Liver (tissue), 8 donors: ENCODE measurements at regions not wholly inside any gene's neighbourhood (a gene's known extent, or its start where the extent isn't known, plus 50 kb on each side); places are given as distances from the start of the nearest gene placed in this dataset.

Experiments used
- DNase-seq: peaks from one replicate; pipeline ENCODE4 v3.0.0-alpha.2; 2017; ENCODE audit warnings: low spot score
- H3K27ac ChIP-seq, 2 donors: one replicate each; pipeline ENCODE4 v1.7.0; 2013; ENCODE audit warnings: inconsistent platforms in 2 of 2, low read length in 2 of 2, control low read depth in 1 of 2, low read depth in 1 of 2, mild to moderate bottlenecking in 1 of 2
- H3K27me3 ChIP-seq, 4 donors: one replicate each; pipeline versions ENCODE4 v1.6.1 to v1.7.0; 2013; ENCODE audit warnings: low read length in 3 of 4, inconsistent platforms in 1 of 4, mild to moderate bottlenecking in 1 of 4, moderate library complexity in 1 of 4; ENCODE audit not compliant: control insufficient read depth in 4 of 4, insufficient read depth in 4 of 4
- H3K36me3 ChIP-seq, 4 donors: one replicate each; pipeline versions ENCODE4 v1.6.1 to v1.7.0; 2013; ENCODE audit warnings: low read length in 3 of 4, mild to moderate bottlenecking in 3 of 4, low read depth in 1 of 4, moderate library complexity in 1 of 4; ENCODE audit not compliant: control insufficient read depth in 4 of 4, insufficient read depth in 3 of 4
- H3K4me1 ChIP-seq, 4 donors: one replicate each; pipeline versions ENCODE4 v1.6.1 to v1.7.0; 2013; ENCODE audit warnings: low read length in 3 of 4, mild to moderate bottlenecking in 3 of 4, moderate library complexity in 1 of 4; ENCODE audit not compliant: control insufficient read depth in 4 of 4, insufficient read depth in 4 of 4
- H3K4me3 ChIP-seq, 3 donors: one replicate each; pipeline versions ENCODE4 v1.6.1 to v1.7.0; 2013; ENCODE audit warnings: low read length in 3 of 3, control low read depth in 1 of 3, low read depth in 1 of 3, mild to moderate bottlenecking in 1 of 3
- H3K9ac ChIP-seq, 2 donors: one replicate each; pipeline ENCODE4 v1.7.0; 2013; ENCODE audit warnings: low read length in 2 of 2, mild to moderate bottlenecking in 2 of 2, moderate library complexity in 2 of 2, control low read depth in 1 of 2, low read depth in 1 of 2
- H3K9me3 ChIP-seq, 4 donors: one replicate each; pipeline versions ENCODE4 v1.6.1 to v1.7.0; 2013; ENCODE audit warnings: low read length in 3 of 4; ENCODE audit not compliant: control insufficient read depth in 4 of 4
- FOXA2 ChIP-seq: IDR thresholded peaks from 2 replicates; pipeline ENCODE4 v1.6.1; 2016; ENCODE audit warnings: antibody characterized with exemption
- GABPA ChIP-seq, 2 donors: IDR thresholded peaks in 1 of 2; conservative IDR thresholded peaks in 1 of 2; 2 replicates each; pipeline ENCODE4 v1.6.1; 2016; ENCODE audit warnings: antibody characterized with exemption in 2 of 2, mild to moderate bottlenecking in 1 of 2, moderate library complexity in 1 of 2
- HNF4A ChIP-seq, 2 donors: conservative IDR thresholded peaks; 2 replicates each; pipeline ENCODE4 v1.6.1; 2016; ENCODE audit warnings: antibody characterized with exemption in 2 of 2, mild to moderate bottlenecking in 2 of 2
- JUND ChIP-seq, 2 donors: IDR thresholded peaks; 2 replicates each; pipeline ENCODE4 v1.6.1; 2016; ENCODE audit warnings: antibody characterized with exemption in 2 of 2
- NR2F2 ChIP-seq: IDR thresholded peaks from 2 replicates; pipeline ENCODE4 v1.6.1; 2016; ENCODE audit warnings: antibody characterized with exemption
- RAD21 ChIP-seq, 2 donors: IDR thresholded peaks; 2 replicates each; pipeline ENCODE4 v1.6.1; 2016; ENCODE audit warnings: antibody characterized with exemption in 2 of 2, mild to moderate bottlenecking in 2 of 2
- RXRA ChIP-seq, 2 donors: IDR thresholded peaks; 2 replicates each; pipeline ENCODE4 v1.6.1; 2017 to 2018; ENCODE audit warnings: antibody characterized with exemption in 2 of 2, mild to moderate bottlenecking in 1 of 2
- SP1 ChIP-seq: IDR thresholded peaks from 2 replicates; pipeline ENCODE4 v1.6.1; 2018; ENCODE audit warnings: antibody characterized with exemption, mild to moderate bottlenecking
- TAF1 ChIP-seq: conservative IDR thresholded peaks from 2 replicates; pipeline ENCODE4 v1.6.1; 2016; ENCODE audit warnings: antibody characterized with exemption, mild to moderate bottlenecking
- YY1 ChIP-seq: IDR thresholded peaks from 2 replicates; pipeline ENCODE4 v1.6.1; 2016; ENCODE audit warnings: antibody characterized with exemption, mild to moderate bottlenecking
- WGBS: extraction: QIAGEN DNeasy Blood & Tissue Kit; methylation state at CpG from one replicate; pipeline ENCODE4 v1.1.7; 2013; 5-methylcytosine and 5-hydroxymethylcytosine counted together
- TF ChIP-seq, protein P1 (sequence below): IDR thresholded peaks from 2 replicates; pipeline ENCODE4 v1.6.1; 2016; ENCODE audit warnings: antibody characterized with exemption, mild to moderate bottlenecking
- TF ChIP-seq, protein P2 (sequence below): IDR thresholded peaks from 2 replicates; pipeline ENCODE4 v1.6.1; 2016; ENCODE audit warnings: antibody characterized with exemption
- TF ChIP-seq, protein P3 (sequence below): IDR thresholded peaks from 2 replicates; pipeline ENCODE4 v1.6.1; 2016; ENCODE audit warnings: antibody characterized with exemption
- TF ChIP-seq, protein P4 (sequence below): fragments of 150-350 bp; IDR thresholded peaks from 2 replicates; pipeline ENCODE4 v1.5.1; 2017; ENCODE audit warnings: improper control_type of control experiment, low read depth, low read length; ENCODE audit not compliant: missing input control
- donor health status: healthy.
- donor health status: healthy.
- donor health status: healthy.
- donor health status: healthy.
- donor health status: healthy.

GRCh38 chr5:96506866-96507527, 73.9 kb upstream of the PCSK1 start:
- Histone ChIP-seq H3K36me3 (no peaks in the 10 kb centered on the region), H3K27me3 (no peaks in the 10 kb centered on the region), H3K4me1 (no peaks in the 10 kb centered on the region), H3K27ac (no peak overlapping the region), H3K9me3 (no peaks in the 10 kb centered on the region), H3K9ac (no peak overlapping the region), H3K4me3 (no peak overlapping the region)
- DNase-seq, result no peak
- 92% methylated on average over 7 of the region's 7 CpGs for WGBS
- TF ChIP-seq HNF4A (conservative IDR thresholded peaks at IDR 0.05), result no peak
- TF ChIP-seq RAD21 (IDR thresholded peaks at IDR 0.05), result no peak
- no peak for TF ChIP-seq FOXA2
- TF ChIP-seq, protein P1, sequence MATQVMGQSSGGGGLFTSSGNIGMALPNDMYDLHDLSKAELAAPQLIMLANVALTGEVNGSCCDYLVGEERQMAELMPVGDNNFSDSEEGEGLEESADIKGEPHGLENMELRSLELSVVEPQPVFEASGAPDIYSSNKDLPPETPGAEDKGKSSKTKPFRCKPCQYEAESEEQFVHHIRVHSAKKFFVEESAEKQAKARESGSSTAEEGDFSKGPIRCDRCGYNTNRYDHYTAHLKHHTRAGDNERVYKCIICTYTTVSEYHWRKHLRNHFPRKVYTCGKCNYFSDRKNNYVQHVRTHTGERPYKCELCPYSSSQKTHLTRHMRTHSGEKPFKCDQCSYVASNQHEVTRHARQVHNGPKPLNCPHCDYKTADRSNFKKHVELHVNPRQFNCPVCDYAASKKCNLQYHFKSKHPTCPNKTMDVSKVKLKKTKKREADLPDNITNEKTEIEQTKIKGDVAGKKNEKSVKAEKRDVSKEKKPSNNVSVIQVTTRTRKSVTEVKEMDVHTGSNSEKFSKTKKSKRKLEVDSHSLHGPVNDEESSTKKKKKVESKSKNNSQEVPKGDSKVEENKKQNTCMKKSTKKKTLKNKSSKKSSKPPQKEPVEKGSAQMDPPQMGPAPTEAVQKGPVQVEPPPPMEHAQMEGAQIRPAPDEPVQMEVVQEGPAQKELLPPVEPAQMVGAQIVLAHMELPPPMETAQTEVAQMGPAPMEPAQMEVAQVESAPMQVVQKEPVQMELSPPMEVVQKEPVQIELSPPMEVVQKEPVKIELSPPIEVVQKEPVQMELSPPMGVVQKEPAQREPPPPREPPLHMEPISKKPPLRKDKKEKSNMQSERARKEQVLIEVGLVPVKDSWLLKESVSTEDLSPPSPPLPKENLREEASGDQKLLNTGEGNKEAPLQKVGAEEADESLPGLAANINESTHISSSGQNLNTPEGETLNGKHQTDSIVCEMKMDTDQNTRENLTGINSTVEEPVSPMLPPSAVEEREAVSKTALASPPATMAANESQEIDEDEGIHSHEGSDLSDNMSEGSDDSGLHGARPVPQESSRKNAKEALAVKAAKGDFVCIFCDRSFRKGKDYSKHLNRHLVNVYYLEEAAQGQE, result no peak
- TF ChIP-seq, protein P2, sequence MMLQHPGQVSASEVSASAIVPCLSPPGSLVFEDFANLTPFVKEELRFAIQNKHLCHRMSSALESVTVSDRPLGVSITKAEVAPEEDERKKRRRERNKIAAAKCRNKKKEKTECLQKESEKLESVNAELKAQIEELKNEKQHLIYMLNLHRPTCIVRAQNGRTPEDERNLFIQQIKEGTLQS, result no peak
- TF ChIP-seq NR2F2, result no peak
- no peak for TF ChIP-seq JUND (IDR thresholded peaks at IDR 0.05)
- TF ChIP-seq, protein P3, sequence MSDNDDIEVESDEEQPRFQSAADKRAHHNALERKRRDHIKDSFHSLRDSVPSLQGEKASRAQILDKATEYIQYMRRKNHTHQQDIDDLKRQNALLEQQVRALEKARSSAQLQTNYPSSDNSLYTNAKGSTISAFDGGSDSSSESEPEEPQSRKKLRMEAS, result no peak
- TF ChIP-seq RXRA (IDR thresholded peaks at IDR 0.05), result no peak

DNA sequence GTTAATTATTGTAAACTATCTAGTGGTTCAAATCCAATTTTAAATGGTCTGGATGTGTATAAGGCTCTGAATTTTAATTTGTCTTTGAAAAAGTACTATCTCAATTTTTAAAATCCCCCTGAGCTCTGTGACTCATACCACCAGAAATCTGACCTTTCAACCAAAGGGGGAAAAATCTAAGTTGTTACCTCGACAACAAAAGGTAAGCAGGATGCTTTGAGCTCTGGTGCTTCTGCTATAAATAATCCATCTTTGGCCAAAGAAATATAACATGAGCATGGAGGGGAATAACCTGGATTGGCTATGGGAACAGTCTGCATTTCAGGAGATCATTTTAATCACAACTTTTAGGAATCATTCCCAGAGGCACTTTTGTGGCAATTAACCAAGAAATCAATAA, 76.3 kb upstream of the PCSK1 start:
- H3K27ac ChIP-seq, result no peak overlapping the region

DNA sequence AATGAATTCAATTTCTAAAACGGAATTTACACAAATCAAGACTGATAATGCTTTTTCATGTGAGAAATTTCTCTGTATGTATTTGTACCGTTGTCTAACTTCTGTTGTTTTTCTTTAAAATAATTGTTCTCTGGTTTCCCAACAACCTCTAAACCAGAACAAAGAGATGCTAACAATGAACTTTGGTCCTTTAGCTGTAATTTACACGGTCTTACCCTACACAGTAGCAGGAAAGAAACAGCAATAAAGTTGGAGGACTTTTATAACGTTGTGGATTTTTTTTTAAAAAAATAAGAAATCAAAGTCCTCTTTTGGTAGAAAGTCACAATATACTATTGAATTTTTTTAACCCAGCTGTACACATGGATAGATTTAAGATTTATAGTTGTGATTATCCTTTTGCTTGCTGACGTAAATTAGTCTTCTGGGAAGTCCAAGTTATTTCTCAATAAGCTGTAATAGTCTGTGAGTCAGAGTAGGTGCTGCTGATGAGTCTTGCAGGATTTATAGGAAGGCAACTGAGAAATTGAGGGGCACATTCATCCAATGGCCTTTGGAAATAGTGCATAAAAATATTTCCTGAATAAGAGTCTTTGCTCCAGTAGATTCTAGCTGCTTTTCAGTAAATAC, 76.8 kb upstream of the PCSK1 start:
- Histone ChIP-seq H3K27ac (no peak overlapping the region), H3K27me3 (no peaks in the 10 kb centered on the region), H3K9ac (no peak overlapping the region), H3K9me3 (no peaks in the 10 kb centered on the region), H3K4me1 (no peaks in the 10 kb centered on the region), H3K36me3 (no peaks in the 10 kb centered on the region), H3K4me3 (no peak overlapping the region)
- WGBS, result 62% methylated on average over 5 of the region's 5 CpGs
- no peak for DNase-seq
- TF ChIP-seq RAD21 (IDR thresholded peaks at IDR 0.05) (no peak), SP1 (no peak), GABPA (IDR thresholded peaks at IDR 0.05 in 1 of 2, conservative IDR thresholded peaks at IDR 0.05 in 1 of 2) (no peak), YY1 (no peak)
- TF ChIP-seq, protein P3, result no peak
- TF ChIP-seq, protein P4, sequence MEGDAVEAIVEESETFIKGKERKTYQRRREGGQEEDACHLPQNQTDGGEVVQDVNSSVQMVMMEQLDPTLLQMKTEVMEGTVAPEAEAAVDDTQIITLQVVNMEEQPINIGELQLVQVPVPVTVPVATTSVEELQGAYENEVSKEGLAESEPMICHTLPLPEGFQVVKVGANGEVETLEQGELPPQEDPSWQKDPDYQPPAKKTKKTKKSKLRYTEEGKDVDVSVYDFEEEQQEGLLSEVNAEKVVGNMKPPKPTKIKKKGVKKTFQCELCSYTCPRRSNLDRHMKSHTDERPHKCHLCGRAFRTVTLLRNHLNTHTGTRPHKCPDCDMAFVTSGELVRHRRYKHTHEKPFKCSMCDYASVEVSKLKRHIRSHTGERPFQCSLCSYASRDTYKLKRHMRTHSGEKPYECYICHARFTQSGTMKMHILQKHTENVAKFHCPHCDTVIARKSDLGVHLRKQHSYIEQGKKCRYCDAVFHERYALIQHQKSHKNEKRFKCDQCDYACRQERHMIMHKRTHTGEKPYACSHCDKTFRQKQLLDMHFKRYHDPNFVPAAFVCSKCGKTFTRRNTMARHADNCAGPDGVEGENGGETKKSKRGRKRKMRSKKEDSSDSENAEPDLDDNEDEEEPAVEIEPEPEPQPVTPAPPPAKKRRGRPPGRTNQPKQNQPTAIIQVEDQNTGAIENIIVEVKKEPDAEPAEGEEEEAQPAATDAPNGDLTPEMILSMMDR, result no peak

More for the DNA sequence above, 76.3 kb upstream of the PCSK1 start:
- no peak for DNase-seq
- Histone ChIP-seq H3K9me3 (no peaks in the 10 kb centered on the region), H3K9ac (no peak overlapping the region), H3K4me1 (no peaks in the 10 kb centered on the region), H3K27me3 (no peaks in the 10 kb centered on the region), H3K36me3 (no peaks in the 10 kb centered on the region), H3K4me3 (no peak overlapping the region)
- 0% methylated on average over 1 of the region's 1 CpG for whole genome bisulfite sequencing
- no peak for TF ChIP-seq FOXA2
- TF ChIP-seq RAD21 (IDR thresholded peaks at IDR 0.05), result no peak
- TF ChIP-seq SP1, result no peak
- TF ChIP-seq NR2F2, result no peak
- no peak for TF ChIP-seq HNF4A (conservative IDR thresholded peaks at IDR 0.05)
- TF ChIP-seq TAF1, result no peak
